ENCODE measurements at regions not wholly inside any gene's neighbourhood (a gene's known extent, or its start where the extent isn't known, plus 50 kb on each side); places are given as distances from the start of the nearest gene placed in this dataset.
"Not testable (repeated sequence)": the region's sequence is repeated elsewhere in the genome, so short reads cannot be mapped to it uniquely, and the experiment has no call there.

GRCh38 chr4:60482921-60483351 lies 717.2 kb upstream of the ADGRL3 start:
- no peak for DNase-seq (ENCODE audit: low read depth)

DNA sequence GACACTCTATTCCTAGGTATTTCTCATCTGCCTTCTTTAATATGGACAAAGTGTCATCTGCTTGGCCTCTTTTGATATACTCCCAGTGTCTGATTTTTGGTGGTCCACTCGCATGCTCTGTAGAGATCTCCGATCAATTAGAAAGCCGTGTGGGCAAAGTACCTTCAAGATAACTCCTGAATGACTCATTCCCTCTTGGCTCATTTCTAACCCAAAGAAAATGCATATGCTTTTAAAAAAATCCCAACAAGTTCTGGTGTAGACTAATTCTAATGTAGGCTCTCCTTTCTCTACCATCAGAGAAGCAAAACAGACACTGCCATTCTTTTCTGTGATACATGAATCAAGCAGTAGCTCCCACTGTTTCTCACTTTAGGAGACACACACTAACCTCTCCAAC lies 714.9 kb upstream of the ADGRL3 start:
- no peak for DNase-seq (ENCODE audit: low read depth)

DNA sequence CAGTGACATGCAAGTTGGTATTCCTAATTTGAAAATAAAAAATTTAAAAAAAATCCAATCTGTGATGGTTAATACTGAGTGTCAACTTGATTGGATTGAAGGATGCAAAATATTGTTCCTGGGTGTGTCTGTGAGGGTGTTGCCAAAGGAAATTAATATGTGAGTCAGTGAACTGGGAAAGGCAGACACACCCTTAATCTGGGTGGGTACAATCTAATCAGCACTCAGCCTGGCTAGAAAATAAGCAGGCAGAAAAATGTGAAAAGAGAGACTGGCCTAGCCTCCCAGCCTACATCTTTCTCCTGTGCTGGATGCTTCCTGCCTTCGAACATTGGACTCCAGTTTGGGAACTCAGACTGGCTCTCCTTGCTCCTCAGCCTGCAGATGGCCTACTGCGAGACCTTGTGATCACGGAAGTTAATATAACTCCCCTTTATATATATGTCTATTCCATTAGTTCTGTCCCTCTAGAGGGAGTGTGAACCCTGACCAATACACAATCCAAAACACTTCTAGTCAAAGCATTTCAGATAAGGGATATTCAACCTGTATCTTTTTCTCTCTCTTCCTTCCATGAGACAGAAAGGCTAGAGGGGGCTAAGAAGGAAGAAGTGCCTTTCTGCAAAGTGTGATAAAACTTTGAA lies 712.9 kb upstream of the ADGRL3 start:
- not testable (repeated sequence) for DNase-seq (ENCODE audit: low read depth)

- no peak for DNase-seq (ENCODE audit: low read depth)
Measured at GRCh38 chr4:60500810-60501209, 699.3 kb upstream of the ADGRL3 start.

DNA sequence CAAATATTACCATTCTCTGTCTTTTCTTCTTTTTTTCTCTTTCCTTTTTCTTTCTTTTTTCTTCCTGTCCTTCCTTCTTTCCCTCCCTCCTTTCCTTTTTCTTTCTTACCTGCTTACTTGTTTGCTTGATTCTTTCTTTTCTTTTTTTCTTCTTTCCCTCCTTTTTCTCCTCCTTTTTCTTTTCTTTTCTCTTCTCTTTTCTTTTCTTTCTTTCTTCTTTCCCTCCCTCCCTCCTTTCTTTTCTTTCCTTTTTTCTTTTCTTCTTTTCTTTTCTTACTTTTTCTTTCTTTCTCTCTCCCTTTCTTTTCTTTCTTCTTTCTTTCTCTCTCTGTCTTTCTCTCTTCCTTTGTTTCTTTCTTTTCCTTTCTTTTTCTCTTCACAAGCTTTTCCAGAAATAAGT lies 697.4 kb upstream of the ADGRL3 start:
- no peak for DNase-seq (ENCODE audit: low read depth)

DNA sequence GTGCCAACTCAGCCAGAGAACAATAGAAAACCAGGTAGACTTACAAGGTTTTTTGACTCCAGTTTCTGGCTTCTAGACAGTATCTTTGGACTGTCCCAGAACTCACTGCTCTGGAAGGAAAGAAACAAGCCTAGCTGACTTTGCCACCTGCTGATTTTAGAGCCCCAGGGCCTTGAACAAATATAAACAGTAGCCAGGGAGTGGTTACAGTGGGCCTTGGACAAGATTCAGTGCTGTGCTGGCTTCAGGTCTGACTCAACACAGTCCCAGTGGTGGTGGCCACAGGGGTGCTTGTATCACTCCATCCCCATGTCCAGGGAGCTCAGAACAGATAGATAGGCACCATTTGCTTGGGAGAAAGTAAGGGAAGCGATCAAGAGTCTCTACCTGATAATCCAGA lies 694.1 kb upstream of the ADGRL3 start:
- no peak for DNase-seq (ENCODE audit: low read depth)

DNA sequence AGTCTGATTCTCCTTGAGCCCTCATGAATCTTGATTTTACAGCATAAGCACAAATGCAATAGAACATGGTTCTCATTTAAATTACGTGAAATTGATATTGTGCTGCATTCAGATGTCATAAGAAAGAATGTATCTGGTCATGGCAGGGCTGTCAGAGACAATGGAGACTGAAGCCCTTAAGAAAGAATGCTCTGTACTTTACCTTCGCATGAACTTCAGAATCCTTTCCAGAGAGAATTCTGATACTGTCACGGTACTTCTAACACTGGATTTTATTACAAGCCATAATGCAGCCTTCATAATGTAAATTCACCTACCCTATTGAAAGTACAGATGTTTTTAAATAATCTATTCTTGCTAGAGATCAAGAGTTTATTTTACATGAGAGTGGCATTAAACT lies 677.9 kb upstream of the ADGRL3 start:
- DNase-seq (ENCODE audit: low read depth), result no peak

DNA sequence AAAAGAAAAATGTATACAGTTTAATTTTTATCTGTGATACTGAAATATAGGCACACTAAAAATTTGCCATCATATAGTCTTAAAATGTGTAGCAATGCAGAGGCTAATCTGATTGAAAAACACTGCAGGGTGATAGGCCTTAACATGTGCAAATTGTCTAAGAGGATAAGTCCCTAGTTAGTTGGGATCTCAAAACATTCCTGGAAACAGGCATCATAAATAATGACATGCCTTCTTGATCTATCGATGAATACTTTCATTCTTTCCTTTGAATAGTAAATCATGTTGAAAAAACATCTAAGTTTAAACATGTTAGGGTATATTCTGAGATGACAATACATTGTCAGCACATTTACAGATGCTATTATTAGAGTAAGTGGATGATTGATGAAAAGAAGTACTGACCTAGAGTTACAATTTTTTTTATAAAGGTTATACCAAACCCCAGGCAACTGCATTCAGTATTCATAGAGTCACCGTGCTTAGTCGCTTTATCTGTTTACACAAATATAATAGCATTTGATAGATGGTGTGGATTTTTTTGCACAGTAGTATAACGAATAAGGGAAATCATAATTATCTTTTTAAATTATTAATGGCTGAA lies 668.2 kb upstream of the ADGRL3 start:
- no peak for DNase-seq (ENCODE audit: low read depth)

DNA sequence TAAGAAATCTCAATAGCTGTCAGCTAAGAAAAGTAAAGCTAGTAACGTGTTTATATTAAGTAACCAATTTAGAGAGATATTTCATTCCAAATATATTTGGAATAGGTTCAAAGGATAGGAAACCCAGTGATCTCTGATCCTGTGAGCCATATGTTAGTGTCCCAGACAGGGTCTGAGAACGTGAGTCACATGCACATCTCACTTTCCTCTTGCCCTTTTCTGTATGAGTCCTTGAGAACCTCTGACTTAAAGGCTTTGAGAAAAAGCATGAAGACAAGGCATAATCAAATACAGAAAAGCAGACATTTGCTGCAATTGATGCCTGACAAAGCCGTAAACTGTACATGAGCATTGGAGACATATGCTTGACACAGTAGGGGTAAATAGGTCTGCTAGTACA lies 655.1 kb upstream of the ADGRL3 start:
- no peak for DNase-seq (ENCODE audit: low read depth)

- DNase-seq (ENCODE audit: low read depth), result no peak
Measured at GRCh38 chr4:60562334-60562733, 637.8 kb upstream of the ADGRL3 start.

DNA sequence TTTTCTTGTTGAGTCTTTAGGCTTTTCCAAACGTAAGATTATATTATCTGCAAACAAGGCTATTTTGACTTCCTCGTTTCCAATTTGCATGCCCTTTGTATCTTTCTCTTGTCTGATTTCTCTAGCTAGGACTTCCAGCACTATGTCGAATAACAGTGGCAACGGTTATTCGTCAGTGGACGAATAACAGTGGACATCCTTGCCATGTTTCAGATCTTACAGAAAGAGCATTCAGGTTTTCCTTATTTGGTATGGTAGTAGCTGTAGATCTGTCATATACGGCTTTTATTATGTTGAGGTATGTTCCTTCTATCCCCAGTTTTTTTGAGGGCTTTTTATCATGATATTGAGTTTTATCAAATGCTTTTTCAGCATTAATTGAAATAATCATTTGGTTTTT lies 634.6 kb upstream of the ADGRL3 start:
- no peak for DNase-seq (ENCODE audit: low read depth)

- DNase-seq (ENCODE audit: low read depth), result no peak
Measured at GRCh38 chr4:60575336-60575735, 624.8 kb upstream of the ADGRL3 start.

DNA sequence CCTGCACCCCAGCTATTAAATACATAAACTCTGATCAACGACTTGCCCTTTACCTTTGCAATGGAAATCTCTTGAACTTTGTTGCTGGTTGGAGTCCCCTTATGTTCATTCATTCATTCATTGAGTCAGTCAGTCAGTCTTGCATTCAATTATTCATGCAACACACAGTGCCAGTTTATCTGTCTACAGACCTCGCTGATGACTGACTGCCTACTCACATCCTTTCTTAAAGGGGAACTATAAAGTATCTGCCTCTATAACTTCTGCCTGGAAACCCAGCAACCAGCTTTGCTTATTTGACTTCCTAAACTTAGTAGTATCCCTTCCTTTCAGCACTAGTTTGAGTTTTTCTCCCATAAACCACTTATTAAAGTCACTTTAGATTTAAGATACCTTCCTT lies 620.8 kb upstream of the ADGRL3 start:
- DNase-seq (ENCODE audit: low read depth), result no peak

DNA sequence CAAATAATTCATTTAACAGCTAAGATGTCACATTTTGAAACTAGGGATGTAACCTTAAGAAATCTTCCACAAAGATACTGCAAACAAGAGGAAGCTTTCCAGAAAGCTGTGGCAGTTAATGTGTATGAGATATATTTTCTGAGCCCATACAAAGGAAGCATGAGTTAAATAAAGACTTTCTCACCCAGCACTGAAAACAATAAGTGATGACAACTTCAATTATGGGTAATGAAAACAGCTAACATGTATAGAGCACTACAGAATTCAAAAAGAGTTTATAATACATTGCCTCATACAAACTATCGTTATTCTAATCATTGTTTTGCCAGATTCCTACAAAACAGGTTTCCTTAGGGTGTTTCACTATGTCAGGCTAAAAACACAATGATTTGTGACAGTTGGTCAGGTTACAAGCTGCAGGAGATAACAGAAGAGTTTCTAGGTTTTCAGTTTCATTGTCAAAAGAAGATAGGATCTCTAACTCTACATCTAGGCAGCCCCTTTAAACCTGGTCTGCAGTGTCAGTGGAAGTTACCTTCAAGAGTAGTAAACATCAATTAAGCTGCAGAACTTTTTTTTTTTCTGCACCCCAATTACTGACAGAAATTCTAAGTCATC lies 618.1 kb upstream of the ADGRL3 start:
- no peak for DNase-seq (ENCODE audit: low read depth)

DNA sequence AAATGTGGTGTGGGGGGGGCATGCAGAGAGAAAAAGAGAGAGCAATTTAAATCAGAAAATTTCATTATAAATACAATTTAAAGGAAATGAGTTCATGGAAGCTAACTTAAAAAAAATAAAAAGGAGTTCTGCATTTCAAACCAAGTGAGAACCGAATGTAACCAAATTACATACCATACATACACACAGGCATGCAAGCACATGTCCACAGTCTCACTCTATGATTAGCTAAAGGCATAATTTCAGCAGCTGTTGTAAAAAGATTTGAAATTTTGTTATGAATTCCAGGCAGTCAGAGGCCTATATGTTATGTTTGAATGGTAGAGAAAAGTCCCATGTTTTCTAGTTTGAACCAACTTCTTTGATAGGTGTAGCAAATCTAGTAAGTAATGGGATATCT lies 611.6 kb upstream of the ADGRL3 start:
- no peak for DNase-seq (ENCODE audit: low read depth)

DNA sequence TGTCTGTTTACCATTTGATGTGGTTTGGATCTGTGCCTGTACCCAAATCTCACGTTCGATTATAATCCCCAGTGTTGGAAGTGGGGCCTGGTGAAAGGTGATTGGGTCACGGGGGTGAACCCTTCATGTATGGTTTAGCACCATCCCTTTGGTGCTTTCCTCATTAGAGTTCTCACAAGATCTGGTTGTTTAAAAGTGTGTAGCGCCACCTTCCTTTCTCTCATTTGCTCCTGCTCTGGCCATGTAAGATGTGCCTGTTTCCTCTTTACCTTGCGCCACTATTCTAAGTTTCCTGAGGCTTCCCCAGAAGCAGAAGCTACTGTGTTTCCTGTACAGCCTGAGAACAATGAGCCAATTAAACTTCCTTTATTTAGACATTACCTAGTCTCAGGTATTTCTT lies 610.7 kb upstream of the ADGRL3 start:
- no peak for DNase-seq (ENCODE audit: low read depth)

- no peak for DNase-seq (ENCODE audit: low read depth)
Measured at GRCh38 chr4:60590116-60590515, 610.0 kb upstream of the ADGRL3 start.

DNA sequence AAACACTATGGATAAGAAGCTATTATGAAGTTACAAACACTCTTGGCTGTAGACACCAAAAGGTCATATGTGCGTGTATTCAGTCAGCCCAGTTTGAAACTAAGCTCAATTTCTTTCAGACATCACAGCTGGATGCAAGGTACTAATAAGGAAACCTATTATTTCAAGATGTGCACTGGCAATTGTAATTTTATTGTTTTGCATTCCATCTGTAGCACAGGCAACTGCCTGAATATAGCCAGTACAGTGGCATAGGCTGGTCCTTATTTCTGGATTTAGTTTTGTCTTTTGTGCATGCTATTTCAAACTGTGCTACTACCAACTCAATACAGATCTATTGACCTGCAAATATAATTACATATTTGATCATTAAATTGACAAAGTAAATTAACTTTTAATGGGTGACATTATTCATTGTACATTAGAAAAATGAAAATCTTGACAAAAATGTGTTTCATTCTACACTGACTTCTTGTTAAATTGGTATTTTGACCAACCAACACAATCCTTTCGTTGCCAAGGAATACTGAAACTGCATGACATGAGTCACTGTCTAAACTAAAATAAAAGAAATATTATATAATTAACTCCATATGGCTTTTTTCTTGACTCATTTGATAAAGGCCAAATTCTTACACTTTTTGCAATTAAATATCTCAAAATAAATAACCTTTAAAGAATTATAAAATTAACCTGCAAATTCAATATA lies 594.3 kb upstream of the ADGRL3 start:
- DNase-seq (ENCODE audit: low read depth), result no peak

DNA sequence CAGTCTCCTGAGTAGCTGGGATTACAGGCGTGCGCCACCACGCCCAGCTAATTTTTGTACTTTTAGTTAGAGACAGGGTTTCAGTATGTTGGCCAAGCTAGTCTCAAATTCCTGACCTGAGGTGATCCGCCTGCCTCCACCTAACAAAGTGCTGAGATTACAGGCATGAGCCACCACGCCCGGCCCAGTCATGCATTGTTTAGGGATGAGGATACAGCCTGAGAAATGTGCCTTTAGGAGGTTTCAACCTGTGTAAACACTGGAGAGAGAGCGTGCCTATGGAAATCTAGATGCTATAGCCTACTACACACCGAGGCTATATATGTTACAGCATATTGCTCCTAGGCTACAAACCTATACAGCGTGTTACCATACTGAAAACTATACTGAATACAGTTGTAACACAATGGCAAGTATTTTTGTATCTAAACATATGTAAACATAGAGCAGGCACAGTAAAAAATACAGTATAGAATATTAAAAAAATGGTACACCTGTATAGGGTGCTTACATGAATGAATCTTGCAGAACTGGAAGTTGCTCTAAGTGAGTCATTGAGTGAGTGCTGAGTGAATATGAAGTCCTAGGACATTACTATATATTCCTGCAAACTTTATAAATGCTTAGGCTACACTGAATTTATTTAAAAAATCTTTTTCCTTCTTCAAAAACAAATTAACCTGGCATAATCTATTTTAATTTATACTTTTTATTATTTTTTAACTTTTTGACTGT lies 588.2 kb upstream of the ADGRL3 start:
- no peak for DNase-seq (ENCODE audit: low read depth)

DNA sequence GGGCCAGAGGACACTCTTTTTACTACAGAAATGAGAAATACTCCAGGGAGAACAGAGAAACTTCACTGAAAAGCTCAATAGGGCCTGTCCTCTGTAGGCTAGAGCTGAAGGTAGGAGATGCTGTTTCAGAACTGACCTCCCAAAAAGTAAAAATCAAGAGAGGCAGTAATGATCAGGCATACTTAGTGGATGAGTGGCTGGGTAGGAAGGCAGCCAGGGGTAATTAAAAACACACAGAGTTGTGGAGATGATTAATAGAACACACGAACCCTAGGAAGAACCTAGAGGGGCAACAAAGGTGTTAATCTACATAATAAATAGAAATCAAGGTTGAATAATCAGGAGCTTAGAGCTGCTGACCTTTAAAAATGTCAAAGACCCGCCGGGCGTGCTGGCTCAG lies 582.4 kb upstream of the ADGRL3 start:
- no peak for DNase-seq (ENCODE audit: low read depth)

- no peak for DNase-seq (ENCODE audit: low read depth)
Measured at GRCh38 chr4:60619531-60620305, 580.4 kb upstream of the ADGRL3 start.
